ENCODE measurements at regions not wholly inside any gene's neighbourhood (a gene's known extent, or its start where the extent isn't known, plus 50 kb on each side); places are given as distances from the start of the nearest gene placed in this dataset.
"Not testable (repeated sequence)": the region's sequence is repeated elsewhere in the genome, so short reads cannot be mapped to it uniquely, and the experiment has no call there.

- DNase-seq: not testable (repeated sequence)
Observed at GRCh38 chr7:73244782-73245311, 63.8 kb downstream of the NSUN5 start.

GRCh38 chr7:73234994-73235717, 73.5 kb downstream of the NSUN5 start:
- peak; percentile 95 for DNase-seq

DNA sequence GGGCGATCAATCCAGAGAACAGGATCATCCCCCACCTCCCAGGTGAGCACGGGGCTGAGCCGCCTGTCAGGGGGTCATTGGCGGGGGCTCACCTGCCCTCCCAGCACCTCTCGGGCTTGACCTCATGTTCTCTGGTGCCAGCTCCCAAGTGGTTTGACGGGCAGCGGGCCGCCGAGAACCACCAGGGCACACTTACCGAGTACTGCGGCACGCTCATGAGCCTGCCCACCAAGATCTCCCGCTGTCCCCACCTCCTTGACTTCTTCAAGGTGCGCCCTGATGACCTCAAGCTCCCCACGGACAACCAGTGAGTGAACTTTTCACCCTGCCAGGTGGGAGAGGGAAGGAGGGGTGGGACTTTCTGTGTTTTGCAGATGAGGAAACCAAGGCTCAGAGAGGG, 82.9 kb downstream of the NSUN5 start:
- DNase-seq: not testable (repeated sequence)

DNA sequence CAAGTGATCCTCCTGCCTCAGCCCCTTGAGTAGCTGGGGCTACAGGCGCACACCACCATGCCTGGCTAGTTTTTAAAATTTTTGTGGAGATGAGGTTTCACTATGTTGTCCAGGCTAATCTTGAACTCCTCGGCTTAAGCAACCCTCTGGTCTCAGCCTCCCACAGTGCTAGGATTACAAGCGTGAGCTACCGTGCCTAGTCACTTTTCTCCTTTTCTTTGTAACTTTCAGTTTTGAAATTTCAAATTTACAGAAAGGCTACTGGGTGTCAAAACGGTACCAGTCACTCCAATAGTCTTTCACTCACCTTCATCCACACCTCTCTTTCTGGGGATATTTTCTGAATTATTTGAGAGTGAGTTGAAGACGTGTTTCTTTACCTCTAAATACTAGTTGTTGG, 86.9 kb downstream of the NSUN5 start:
- DNase-seq: not testable (repeated sequence)

- DNase-seq: not testable (repeated sequence)
Observed at GRCh38 chr7:73220766-73221370, 87.8 kb downstream of the NSUN5 start.

GRCh38 chr7:73220357-73220756, 88.3 kb downstream of the NSUN5 start:
- DNase-seq: not testable (repeated sequence)

- DNase-seq: not testable (repeated sequence)
Observed at GRCh38 chr7:73218802-73219201, 89.8 kb downstream of the NSUN5 start.

DNA sequence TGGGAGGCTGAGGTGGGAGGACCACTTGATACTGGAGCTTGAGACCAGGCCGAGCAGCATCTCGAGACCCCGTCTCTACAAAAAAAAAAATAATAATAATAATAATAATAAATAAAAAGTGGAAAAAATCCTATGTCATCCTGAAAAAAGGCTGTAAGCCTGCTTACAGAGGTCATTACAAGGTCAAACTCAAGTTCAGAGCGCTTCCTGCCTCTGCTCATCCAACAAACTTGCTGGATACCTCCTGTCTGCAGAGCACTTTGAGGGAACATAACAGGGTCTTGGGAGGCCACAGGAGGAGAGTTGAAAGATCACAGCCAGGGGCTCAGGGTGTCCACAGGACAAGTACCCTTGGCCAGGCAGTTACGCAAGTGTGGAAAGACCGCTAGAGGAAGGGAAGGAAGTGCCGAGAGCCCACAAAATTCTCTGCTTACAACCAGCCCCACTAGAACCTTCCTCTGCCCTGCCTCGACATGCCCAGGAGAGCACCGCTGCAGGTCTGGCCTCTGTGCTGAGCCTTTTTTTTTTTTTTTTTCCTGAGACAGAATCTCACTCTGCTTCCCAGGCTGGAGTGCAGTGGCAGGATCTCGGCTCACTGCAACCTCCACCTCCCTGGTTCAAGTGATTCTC, 92.5 kb downstream of the NSUN5 start:
- DNase-seq: not testable (repeated sequence)

GRCh38 chr7:73215232-73215631, 93.4 kb downstream of the NSUN5 start:
- DNase-seq: not testable (repeated sequence)

- DNase-seq: not testable (repeated sequence)
Observed at GRCh38 chr7:73214471-73214870, 94.2 kb downstream of the NSUN5 start.

- DNase-seq: not testable (repeated sequence)
Observed at GRCh38 chr7:73213076-73213475, 95.5 kb downstream of the NSUN5 start.

- DNase-seq: not testable (repeated sequence)
Observed at GRCh38 chr7:73205594-73205993, 103.0 kb downstream of the NSUN5 start.

DNA sequence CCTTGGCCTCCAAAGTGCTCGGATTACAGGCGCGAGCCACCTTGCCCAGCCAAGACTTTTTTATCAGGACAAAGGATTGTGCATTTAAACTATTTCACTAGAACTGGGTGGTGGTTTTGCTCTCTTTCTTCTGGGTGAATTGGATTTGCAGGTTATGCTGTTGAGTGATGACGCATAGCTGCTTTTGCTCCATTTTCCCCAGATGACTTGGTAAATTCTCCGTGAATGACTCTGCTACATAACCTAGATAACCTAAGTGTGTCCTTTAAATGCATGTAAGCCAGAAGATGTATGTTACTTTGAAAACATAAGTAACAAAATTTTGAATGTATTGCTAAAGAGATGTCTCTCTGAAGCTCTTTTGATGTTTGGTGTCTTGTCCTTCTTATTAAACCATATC, 103.7 kb downstream of the NSUN5 start:
- DNase-seq: not testable (repeated sequence)

DNA sequence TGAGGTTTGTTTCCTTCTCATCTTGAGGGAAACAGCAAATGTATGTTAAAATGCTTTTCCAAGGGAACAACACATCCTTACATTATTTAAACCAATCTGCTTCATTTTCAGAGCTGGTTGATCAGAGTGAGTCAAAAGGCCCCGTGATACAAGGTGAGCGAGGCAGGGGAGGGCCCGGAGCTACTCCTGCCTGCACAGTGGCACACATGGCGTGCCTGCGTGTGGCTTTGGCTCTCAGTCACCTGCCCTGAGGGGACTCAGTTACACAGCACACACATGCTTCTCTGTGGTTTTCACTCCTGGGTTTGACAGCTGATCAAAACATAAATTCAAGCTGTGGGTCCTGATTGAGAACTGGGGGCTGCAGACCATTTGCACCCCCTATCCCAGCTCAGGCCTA, 105.3 kb downstream of the NSUN5 start:
- not testable (repeated sequence) for DNase-seq

DNA sequence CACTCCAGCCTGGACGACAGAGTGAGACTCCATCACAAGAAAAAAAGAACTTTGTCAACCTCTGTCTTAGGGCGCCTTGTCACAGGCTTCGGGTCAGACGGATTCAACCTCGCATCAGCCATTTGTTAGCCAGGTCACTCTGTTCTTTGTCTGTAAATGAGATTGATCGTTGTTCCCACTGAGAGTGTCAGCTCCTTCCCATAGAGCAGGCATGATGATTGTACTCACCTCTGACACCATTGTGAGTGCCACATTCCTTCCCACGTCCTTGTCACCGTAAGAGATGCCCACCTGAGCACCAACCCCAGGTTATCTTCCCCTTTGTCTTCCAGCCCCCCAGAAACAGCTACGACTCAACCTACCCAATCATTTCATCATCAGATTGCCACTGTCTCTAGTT, 107.4 kb downstream of the NSUN5 start:
- not testable (repeated sequence) for DNase-seq

- DNase-seq: not testable (repeated sequence)
Observed at GRCh38 chr7:73200518-73201099, 108.0 kb downstream of the NSUN5 start.

- not testable (repeated sequence) for DNase-seq
Observed at GRCh38 chr7:73193991-73194390, 108.2 kb upstream of the SPDYE9 start.

DNA sequence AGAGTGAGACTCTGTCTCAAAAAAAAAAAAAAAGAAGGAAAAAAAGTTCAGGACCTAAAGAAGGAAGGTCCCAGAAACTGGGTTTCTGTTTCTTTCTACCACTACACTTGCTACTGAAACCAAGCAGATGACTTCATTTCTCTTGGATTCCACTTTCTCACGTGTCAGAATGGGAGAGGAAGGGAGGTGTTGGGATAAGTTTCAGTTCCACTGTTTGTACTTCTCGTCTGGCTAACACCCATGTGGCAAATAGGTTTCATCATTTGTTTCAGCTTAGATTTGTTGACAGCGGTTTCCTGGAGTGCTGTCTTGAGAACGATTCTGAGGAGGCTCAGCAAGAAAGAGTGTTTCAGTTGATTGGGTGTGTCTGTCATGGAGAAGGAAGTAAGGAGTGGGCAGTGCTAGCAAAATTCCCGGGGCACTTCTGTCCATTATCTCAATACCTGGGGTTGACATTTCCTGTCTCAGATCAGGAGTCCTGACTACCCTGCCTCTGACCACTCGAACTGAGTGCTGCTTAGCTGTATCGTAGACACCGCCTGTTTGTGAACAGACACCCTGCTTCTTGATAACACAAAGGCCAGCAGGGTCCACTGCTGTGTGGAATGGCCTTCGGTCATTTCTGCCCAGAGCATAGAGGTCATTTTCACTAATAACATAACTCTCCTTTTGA, 104.8 kb upstream of the SPDYE9 start:
- DNase-seq: not testable (repeated sequence)

DNA sequence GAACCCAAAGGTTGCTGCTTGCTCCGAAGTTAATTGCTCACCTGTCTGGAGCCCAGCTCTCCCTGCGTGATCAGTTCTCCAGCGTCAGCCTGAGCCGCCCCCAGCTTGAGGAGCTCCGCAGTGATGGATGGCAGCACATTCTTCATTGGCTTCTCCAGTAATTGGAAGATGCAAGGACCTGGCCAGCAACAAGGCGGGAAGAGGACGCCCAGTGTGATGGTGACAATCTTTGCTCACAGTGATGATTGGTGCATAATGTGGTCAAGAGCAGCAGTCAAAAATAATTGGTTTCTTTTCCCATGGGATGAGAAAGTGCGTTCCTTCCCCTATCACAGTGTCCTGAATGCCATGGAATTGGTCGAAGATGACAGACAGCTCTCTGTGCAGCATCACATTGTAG, 102.4 kb upstream of the SPDYE9 start:
- DNase-seq: not testable (repeated sequence)

GRCh38 chr7:73186589-73187309, 100.9 kb upstream of the SPDYE9 start:
- not testable (repeated sequence) for DNase-seq

GRCh38 chr7:73176813-73177212, 91.0 kb upstream of the SPDYE9 start:
- not testable (repeated sequence) for DNase-seq

DNA sequence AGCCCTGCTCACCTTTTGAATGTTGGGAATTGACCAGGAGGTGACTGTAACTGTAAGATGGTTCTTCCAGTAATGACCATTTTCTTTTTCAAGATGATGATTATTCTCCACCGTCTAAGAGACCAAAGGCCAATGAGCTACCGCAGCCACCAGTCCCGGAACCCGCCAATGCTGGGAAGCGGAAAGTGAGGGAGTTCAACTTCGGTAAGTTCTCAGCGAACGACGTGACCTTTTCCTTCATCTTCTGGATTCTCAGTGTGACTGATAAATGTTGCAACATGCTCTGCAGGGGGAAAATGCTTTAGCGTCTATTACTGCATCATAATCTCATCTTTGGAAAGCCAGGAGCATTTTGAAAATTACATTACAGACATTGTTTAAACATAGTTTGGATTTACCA, 89.5 kb upstream of the SPDYE9 start:
- not testable (repeated sequence) for DNase-seq
